HCT116 (cell line): ENCODE measurements at regions not wholly inside any gene's neighbourhood (a gene's known extent, or its start where the extent isn't known, plus 50 kb on each side); places are given as distances from the start of the nearest gene placed in this dataset.

Experiments
- CTCF ChIP-seq, 3 experiments: fragments of 200-600 bp in 1 of 3; sonication (generic) in 1 of 3; IDR thresholded peaks in 2 of 3; conservative IDR thresholded peaks in 1 of 3; 2 replicates each; pipeline ENCODE4 v1.5.1; 2012 to 2017; ENCODE audit warnings: low read depth in 2 of 3, low read length in 2 of 3, antibody characterized with exemption in 1 of 3, borderline replicate concordance in 1 of 3, control low read depth in 1 of 3, mild to moderate bottlenecking in 1 of 3, mixed read lengths in 1 of 3, mixed run types in 1 of 3, moderate library complexity in 1 of 3; ENCODE audit not compliant: insufficient read depth in 1 of 3
- EZH2 ChIP-seq: fragments of 200-600 bp; sonication (generic); IDR thresholded peaks from 2 replicates; pipeline ENCODE4 v1.6.1; 2017; ENCODE audit warnings: antibody characterized with exemption, mixed run types
- POLR2A ChIP-seq: IDR thresholded peaks from 2 replicates; pipeline ENCODE4 v1.7.0; 2011; ENCODE audit warnings: borderline replicate concordance; ENCODE audit not compliant: insufficient read depth, insufficient read length; ENCODE audit errors: extremely low read depth
- RAD21 ChIP-seq: IDR thresholded peaks from 2 replicates; pipeline ENCODE4 v1.6.1; 2012; ENCODE audit warnings: low read depth, mild to moderate bottlenecking
- ZNF274 ChIP-seq: fragments of 200-500 bp; sonication (Bioruptor generic); IDR thresholded peaks from 2 replicates; pipeline ENCODE4 v1.6.1; 2014; ENCODE audit warnings: mild to moderate bottlenecking, low read depth, low read length, inconsistent platforms
- TF ChIP-seq, protein P1 (sequence below): IDR thresholded peaks from 2 replicates; pipeline ENCODE4 v1.6.1; 2012

GRCh38 chr10:123472606-123473005 lies 193.5 kb upstream of the GPR26 start:
- TF ChIP-seq ZNF274: no peak
- TF ChIP-seq CTCF (IDR thresholded peaks at IDR 0.05 in 2 of 3, conservative IDR thresholded peaks at IDR 0.05 in 1 of 3; ENCODE audit: borderline replicate concordance in 1 of 3, insufficient read depth in 1 of 3, low read depth in 2 of 3, low read length in 2 of 3): no peak
- no peak for TF ChIP-seq EZH2
- no peak for TF ChIP-seq POLR2A
- TF ChIP-seq, protein P1, sequence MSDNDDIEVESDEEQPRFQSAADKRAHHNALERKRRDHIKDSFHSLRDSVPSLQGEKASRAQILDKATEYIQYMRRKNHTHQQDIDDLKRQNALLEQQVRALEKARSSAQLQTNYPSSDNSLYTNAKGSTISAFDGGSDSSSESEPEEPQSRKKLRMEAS: no peak
- TF ChIP-seq RAD21: no peak
